Neural progenitor cell (in vitro differentiated cells): ENCODE measurements at regions not wholly inside any gene's neighbourhood (a gene's known extent, or its start where the extent isn't known, plus 50 kb on each side); places are given as distances from the start of the nearest gene placed in this dataset.

Experiments used
- DNase-seq: peaks from one replicate; pipeline ENCODE4 v3.0.0-alpha.2; 2016; ENCODE audit warnings: low spot score
- H2AFZ ChIP-seq: fragments of 200-600 bp; sonication (generic); replicated peaks from 2 replicates; pipeline ENCODE4 v1.6.1; 2016; ENCODE audit warnings: antibody characterized with exemption
- H3F3A ChIP-seq: fragments of 200-600 bp; sonication (generic); 2 replicates; pipeline ENCODE4 v1.6.1; 2016; ENCODE audit warnings: antibody characterized with exemption, low read depth
- H3K27ac ChIP-seq: fragments of 200-600 bp; sonication (generic); 2 replicates; pipeline ENCODE4 v1.5.1; 2016; ENCODE audit warnings: mild to moderate bottlenecking
- H3K27me3 ChIP-seq: fragments of 200-600 bp; sonication (generic); 2 replicates; pipeline ENCODE4 v1.6.1; 2016; ENCODE audit warnings: mild to moderate bottlenecking, moderate library complexity
- H3K36me3 ChIP-seq: fragments of 200-600 bp; sonication (generic); 2 replicates; pipeline ENCODE4 v1.5.1; 2016
- H3K4me1 ChIP-seq: fragments of 200-600 bp; sonication (generic); 2 replicates; pipeline ENCODE4 v1.6.1; 2016; ENCODE audit warnings: mixed run types
- H3K4me2 ChIP-seq: fragments of 200-600 bp; sonication (generic); 2 replicates; pipeline ENCODE4 v1.6.1; 2016
- H3K4me3 ChIP-seq: fragments of 200-600 bp; sonication (generic); 2 replicates; pipeline ENCODE4 v1.5.1; 2016
- H3K79me2 ChIP-seq: fragments of 200-600 bp; sonication (generic); 2 replicates; pipeline ENCODE4 v1.6.1; 2016; ENCODE audit warnings: low read depth
- H3K9ac ChIP-seq: fragments of 200-600 bp; sonication (generic); 2 replicates; pipeline ENCODE4 v1.6.1; 2016
- H3K9me3 ChIP-seq: fragments of 200-600 bp; sonication (generic); 2 replicates; pipeline ENCODE4 v1.5.1; 2016; ENCODE audit warnings: low read depth
- H4K20me1 ChIP-seq: fragments of 200-600 bp; sonication (generic); 2 replicates; pipeline ENCODE4 v1.6.1; 2016; ENCODE audit warnings: low read depth
- H3K27ac Mint-ChIP-seq: 3 replicates; pipeline ENCODE4 v1.8.0; 2021; ENCODE audit warnings: mixed read lengths
- H3K27me3 Mint-ChIP-seq: 2 replicates; pipeline ENCODE4 v1.8.0; 2022; ENCODE audit warnings: low read depth, mild to moderate bottlenecking, inconsistent platforms, moderate library complexity, mixed read lengths; ENCODE audit not compliant: insufficient read depth
- H3K36me3 Mint-ChIP-seq: 3 replicates; pipeline ENCODE4 v1.8.0; 2021; ENCODE audit warnings: mixed read lengths
- H3K4me1 Mint-ChIP-seq: 3 replicates; pipeline ENCODE4 v1.8.0; 2021; ENCODE audit warnings: mixed read lengths
- H3K4me3 Mint-ChIP-seq: 3 replicates; pipeline ENCODE4 v1.8.0; 2021; ENCODE audit warnings: mild to moderate bottlenecking, moderate library complexity, mixed read lengths
- H3K9me3 Mint-ChIP-seq: 3 replicates; pipeline ENCODE4 v1.8.0; 2020; ENCODE audit warnings: mixed read lengths
- EZH2 ChIP-seq: fragments of 200-600 bp; sonication (generic); IDR thresholded peaks from 2 replicates; pipeline ENCODE4 v1.6.1; 2017; ENCODE audit warnings: antibody characterized with exemption, mild to moderate bottlenecking, moderate library complexity
- EZH2phosphoT487 ChIP-seq: fragments of 200-600 bp; sonication (generic); IDR thresholded peaks from 2 replicates; pipeline ENCODE4 v1.6.1; 2017; ENCODE audit warnings: antibody characterized with exemption
- TF ChIP-seq, protein P1 (sequence below): fragments of 200-600 bp; sonication (generic); IDR thresholded peaks from 2 replicates; pipeline ENCODE4 v1.5.1; 2017; ENCODE audit warnings: antibody characterized with exemption, mild to moderate bottlenecking

DNA sequence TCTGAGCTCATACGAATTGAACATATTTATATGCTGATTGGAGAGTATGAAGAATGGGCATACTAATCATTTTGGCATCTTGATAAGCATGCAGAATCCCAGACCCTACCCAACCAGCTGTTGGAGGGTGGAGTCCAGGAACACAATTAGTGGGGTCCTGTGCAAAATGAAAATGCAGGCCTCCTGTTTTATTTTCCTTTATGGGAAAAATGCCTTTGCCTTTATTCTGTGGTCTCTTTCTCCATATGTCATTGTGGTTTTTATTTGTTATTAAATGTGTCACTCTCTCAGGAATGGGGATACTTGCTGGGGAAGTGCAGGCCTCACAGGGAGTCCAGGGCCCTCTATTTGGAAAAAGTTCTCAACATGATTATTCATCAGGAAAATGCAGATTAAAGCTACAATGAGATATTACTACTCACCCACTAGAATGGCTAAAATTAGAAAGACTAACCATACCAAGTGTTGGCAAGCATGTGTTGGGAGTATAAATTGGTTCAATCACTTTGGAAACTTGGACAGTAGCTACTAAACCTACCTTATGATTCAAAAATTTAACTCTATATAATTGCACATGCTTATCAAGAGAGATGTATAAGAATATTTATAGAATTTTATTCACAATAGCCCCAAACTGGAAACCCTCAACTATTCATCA, 185.1 kb upstream of the FOXN2 start:
- TF ChIP-seq EZH2 (no peak), EZH2phosphoT487 (no peak)
- TF ChIP-seq, protein P1, sequence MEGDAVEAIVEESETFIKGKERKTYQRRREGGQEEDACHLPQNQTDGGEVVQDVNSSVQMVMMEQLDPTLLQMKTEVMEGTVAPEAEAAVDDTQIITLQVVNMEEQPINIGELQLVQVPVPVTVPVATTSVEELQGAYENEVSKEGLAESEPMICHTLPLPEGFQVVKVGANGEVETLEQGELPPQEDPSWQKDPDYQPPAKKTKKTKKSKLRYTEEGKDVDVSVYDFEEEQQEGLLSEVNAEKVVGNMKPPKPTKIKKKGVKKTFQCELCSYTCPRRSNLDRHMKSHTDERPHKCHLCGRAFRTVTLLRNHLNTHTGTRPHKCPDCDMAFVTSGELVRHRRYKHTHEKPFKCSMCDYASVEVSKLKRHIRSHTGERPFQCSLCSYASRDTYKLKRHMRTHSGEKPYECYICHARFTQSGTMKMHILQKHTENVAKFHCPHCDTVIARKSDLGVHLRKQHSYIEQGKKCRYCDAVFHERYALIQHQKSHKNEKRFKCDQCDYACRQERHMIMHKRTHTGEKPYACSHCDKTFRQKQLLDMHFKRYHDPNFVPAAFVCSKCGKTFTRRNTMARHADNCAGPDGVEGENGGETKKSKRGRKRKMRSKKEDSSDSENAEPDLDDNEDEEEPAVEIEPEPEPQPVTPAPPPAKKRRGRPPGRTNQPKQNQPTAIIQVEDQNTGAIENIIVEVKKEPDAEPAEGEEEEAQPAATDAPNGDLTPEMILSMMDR = no peak
- no peaks in the 10 kb centered on the region for H3K27me3 ChIP-seq
- H3K4me1 ChIP-seq = no peaks in the 10 kb centered on the region
- Mint-ChIP-seq H3K27me3 (no peaks in the 10 kb centered on the region), H3K27ac (no peak overlapping the region), H3K4me3 (no peak overlapping the region), H3K4me1 (no peaks in the 10 kb centered on the region), H3K9me3 (peaks cover 9% of the 10 kb centered on the region), H3K36me3 (peaks cover 2% of the 10 kb centered on the region)
- no peaks in the 10 kb centered on the region for H4K20me1 ChIP-seq
- no peak overlapping the region for H3K27ac ChIP-seq
- no peaks in the 10 kb centered on the region for H3K79me2 ChIP-seq
- H3F3A ChIP-seq = no peaks in the 10 kb centered on the region
- no peak for DNase-seq
- H2AFZ ChIP-seq = no peak overlapping the region
- H3K9ac ChIP-seq = no peak overlapping the region
- H3K36me3 ChIP-seq = no peaks in the 10 kb centered on the region
- no peaks in the 10 kb centered on the region for H3K9me3 ChIP-seq
- no peak overlapping the region for H3K4me3 ChIP-seq
- H3K4me2 ChIP-seq = no peak overlapping the region

DNA sequence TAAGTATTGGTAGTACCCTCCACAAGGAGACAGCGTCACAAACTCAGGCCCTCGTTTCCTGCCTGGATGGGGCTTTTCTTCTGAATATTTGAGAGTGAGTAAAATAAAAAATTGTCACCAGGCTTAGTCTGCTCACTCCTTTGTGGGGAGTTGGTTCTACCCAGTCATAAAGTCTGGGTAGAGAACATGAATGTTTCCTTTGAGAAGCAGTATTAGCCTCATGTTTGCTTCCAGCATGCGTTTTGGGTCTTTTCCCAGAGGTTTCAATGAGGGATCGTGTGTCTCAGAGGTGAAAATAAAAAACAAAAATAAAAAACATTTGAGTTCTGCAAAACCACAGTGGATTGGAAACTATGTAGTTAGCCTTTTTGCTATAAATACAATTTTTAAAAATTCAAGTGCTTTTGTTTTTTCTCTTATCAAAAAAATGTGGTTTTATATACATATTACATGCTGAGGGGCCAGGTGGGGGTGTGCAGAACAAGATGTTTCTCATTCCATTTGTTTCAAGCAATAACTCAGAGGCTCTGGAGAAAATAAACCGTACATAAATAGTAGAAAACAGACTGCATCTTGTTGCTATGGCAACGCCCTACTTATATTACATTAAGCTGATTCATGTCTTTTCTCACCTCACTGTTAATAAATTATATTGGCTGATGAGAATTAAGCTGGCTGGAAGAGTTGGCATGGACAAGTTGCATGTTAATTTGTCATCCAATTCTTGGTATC, 182.8 kb upstream of the FOXN2 start:
- no peak overlapping the region for H3K27ac ChIP-seq
- no peaks in the 10 kb centered on the region for H3K27me3 Mint-ChIP-seq

DNA sequence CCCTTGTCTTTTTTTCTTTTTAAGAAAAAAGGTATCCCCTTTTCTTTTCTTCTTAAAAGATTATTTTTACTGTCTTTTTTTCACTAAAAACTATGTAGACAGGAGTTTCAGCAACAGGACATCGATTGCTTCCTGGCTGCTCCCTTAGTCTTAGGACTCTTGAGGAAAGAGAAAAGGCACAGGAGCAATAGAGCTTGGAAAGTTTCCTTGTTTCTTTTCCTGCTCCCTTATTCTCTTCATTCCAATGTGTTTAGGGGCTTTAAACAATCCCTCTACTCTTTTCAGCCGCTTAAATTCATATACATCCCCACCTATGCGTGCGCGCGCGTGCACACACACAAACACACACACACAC, 182.2 kb upstream of the FOXN2 start:
- Histone ChIP-seq H3K36me3 (no peaks in the 10 kb centered on the region), H3K27me3 (no peaks in the 10 kb centered on the region), H3K4me3 (no peak overlapping the region), H3K4me2 (no peak overlapping the region), H3K9me3 (no peaks in the 10 kb centered on the region), H4K20me1 (no peaks in the 10 kb centered on the region), H3F3A (no peaks in the 10 kb centered on the region), H3K79me2 (no peaks in the 10 kb centered on the region), H3K9ac (no peak overlapping the region), H2AFZ (no peak overlapping the region), H3K4me1 (no peaks in the 10 kb centered on the region), H3K27ac (no peak overlapping the region)
- Mint-ChIP-seq H3K4me1 (no peaks in the 10 kb centered on the region), H3K36me3 (peaks cover 2% of the 10 kb centered on the region), H3K27me3 (no peaks in the 10 kb centered on the region), H3K9me3 (peaks cover 9% of the 10 kb centered on the region), H3K4me3 (no peak overlapping the region), H3K27ac (no peak overlapping the region)
- DNase-seq = no peak
- TF ChIP-seq, protein P1 = no peak
- TF ChIP-seq EZH2 (no peak), EZH2phosphoT487 (no peak)

More for the DNA sequence above, 182.8 kb upstream of the FOXN2 start:
- Histone ChIP-seq H3K4me2 (no peak overlapping the region), H3F3A (no peaks in the 10 kb centered on the region), H3K9me3 (no peaks in the 10 kb centered on the region), H3K4me1 (no peaks in the 10 kb centered on the region), H3K79me2 (no peaks in the 10 kb centered on the region), H2AFZ (no peak overlapping the region), H4K20me1 (no peaks in the 10 kb centered on the region), H3K4me3 (no peak overlapping the region), H3K27me3 (no peaks in the 10 kb centered on the region), H3K36me3 (no peaks in the 10 kb centered on the region), H3K9ac (no peak overlapping the region)
- peaks cover 2% of the 10 kb centered on the region for H3K36me3 Mint-ChIP-seq
- no peak for DNase-seq
- no peak for TF ChIP-seq EZH2
- no peak for TF ChIP-seq EZH2phosphoT487
- TF ChIP-seq, protein P1 = no peak
- H3K4me3 Mint-ChIP-seq = no peak overlapping the region
- no peaks in the 10 kb centered on the region for H3K4me1 Mint-ChIP-seq
- peaks cover 9% of the 10 kb centered on the region for H3K9me3 Mint-ChIP-seq
- H3K27ac Mint-ChIP-seq = no peak overlapping the region
